ENCODE measurements at regions not wholly inside any gene's neighbourhood (a gene's known extent, or its start where the extent isn't known, plus 50 kb on each side); places are given as distances from the start of the nearest gene placed in this dataset.

- TF ChIP-seq CTCF (IDR thresholded peaks at IDR 0.05; ENCODE audit: poor library complexity) (no peak), EZH2 (IDR thresholded peaks at IDR 0.05; ENCODE audit: borderline replicate concordance) (no peak), EZH2phosphoT487 (IDR thresholded peaks at IDR 0.05; ENCODE audit: low read depth, severe bottlenecking, unreplicated experiment) (no peak)
- no peaks in the 10 kb centered on the region for H3K79me2 ChIP-seq
- DNase-seq (ENCODE audit: low spot score), result no peak
- no peak overlapping the region for H3K4me2 ChIP-seq
- no peak overlapping the region for H3K27ac ChIP-seq
- no peaks in the 10 kb centered on the region for H4K20me1 ChIP-seq (ENCODE audit: insufficient read depth, poor library complexity, severe bottlenecking)
- no peaks in the 10 kb centered on the region for H3K9me2 ChIP-seq (replicated peaks; ENCODE audit: insufficient read depth)
- H3K36me3 ChIP-seq (replicated peaks; ENCODE audit: insufficient read depth, low read depth), result no peaks in the 10 kb centered on the region
- peaks cover 15% of the 10 kb centered on the region for H3K4me1 ChIP-seq (ENCODE audit: insufficient read depth)
- H3K4me3 ChIP-seq, result no peak overlapping the region
- no peaks in the 10 kb centered on the region for H3K27me3 ChIP-seq
- H2AFZ ChIP-seq, result no peak overlapping the region
- H3K9me3 ChIP-seq (ENCODE audit: low read depth), result no peaks in the 10 kb centered on the region
- WGBS (ENCODE audit: low lambda C conversion rate, missing lambda C conversion rate), result 93% methylated on average over 3 of the region's 3 CpGs
Measured at GRCh38 chr7:101736084-101736483, 81.3 kb upstream of the CUX1 start.

GRCh38 chr7:101739775-101740398 lies 77.5 kb upstream of the CUX1 start:
- no peak for DNase-seq (ENCODE audit: low spot score)
- Histone ChIP-seq H2AFZ (no peak overlapping the region), H3K36me3 (replicated peaks; ENCODE audit: insufficient read depth, low read depth) (no peaks in the 10 kb centered on the region), H3K27me3 (no peaks in the 10 kb centered on the region), H3K4me2 (no peak overlapping the region), H3K9me3 (ENCODE audit: low read depth) (no peaks in the 10 kb centered on the region), H3K27ac (no peak overlapping the region), H3K79me2 (no peaks in the 10 kb centered on the region), H4K20me1 (ENCODE audit: insufficient read depth, poor library complexity, severe bottlenecking) (no peaks in the 10 kb centered on the region), H3K4me3 (no peak overlapping the region), H3K4me1 (ENCODE audit: insufficient read depth) (no peaks in the 10 kb centered on the region), H3K9me2 (replicated peaks; ENCODE audit: insufficient read depth) (no peaks in the 10 kb centered on the region)
- TF ChIP-seq EZH2 (IDR thresholded peaks at IDR 0.05; ENCODE audit: borderline replicate concordance) (no peak), CTCF (IDR thresholded peaks at IDR 0.05; ENCODE audit: poor library complexity) (no peak), EZH2phosphoT487 (IDR thresholded peaks at IDR 0.05; ENCODE audit: low read depth, severe bottlenecking, unreplicated experiment) (no peak)
- WGBS (ENCODE audit: low lambda C conversion rate, missing lambda C conversion rate), result 85% methylated on average over 5 of the region's 5 CpGs

GRCh38 chr7:101740981-101741725 lies 76.3 kb upstream of the CUX1 start:
- no peaks in the 10 kb centered on the region for H3K79me2 ChIP-seq

More at GRCh38 chr7:101740981-101741725, 76.3 kb upstream of the CUX1 start:
- 83% methylated on average over 9 of the region's 9 CpGs for WGBS (ENCODE audit: low lambda C conversion rate, missing lambda C conversion rate)
- no peaks in the 10 kb centered on the region for H3K9me2 ChIP-seq (replicated peaks; ENCODE audit: insufficient read depth)
- H3K27ac ChIP-seq, result no peak overlapping the region
- no peaks in the 10 kb centered on the region for H3K4me1 ChIP-seq (ENCODE audit: insufficient read depth)
- H2AFZ ChIP-seq, result no peak overlapping the region
- no peak overlapping the region for H3K4me2 ChIP-seq
- no peaks in the 10 kb centered on the region for H4K20me1 ChIP-seq (ENCODE audit: insufficient read depth, poor library complexity, severe bottlenecking)
- H3K4me3 ChIP-seq, result no peak overlapping the region
- no peaks in the 10 kb centered on the region for H3K27me3 ChIP-seq
- DNase-seq (ENCODE audit: low spot score), result no peak
- no peaks in the 10 kb centered on the region for H3K36me3 ChIP-seq (replicated peaks; ENCODE audit: insufficient read depth, low read depth)
- TF ChIP-seq EZH2phosphoT487 (IDR thresholded peaks at IDR 0.05; ENCODE audit: low read depth, severe bottlenecking, unreplicated experiment), result no peak
- no peak for TF ChIP-seq EZH2 (IDR thresholded peaks at IDR 0.05; ENCODE audit: borderline replicate concordance)
- TF ChIP-seq CTCF (IDR thresholded peaks at IDR 0.05; ENCODE audit: poor library complexity), result no peak
- H3K9me3 ChIP-seq (ENCODE audit: low read depth), result no peaks in the 10 kb centered on the region
